VCaP (cell line): ENCODE measurements at regions not wholly inside any gene's neighbourhood (a gene's known extent, or its start where the extent isn't known, plus 50 kb on each side); places are given as distances from the start of the nearest gene placed in this dataset.

Experiments
- H3K27ac ChIP-seq: fragments of 450-650 bp; 2 replicates; pipeline ENCODE4 v1.5.1; 2017
- CTCF ChIP-seq: fragments of 450-650 bp; conservative IDR thresholded peaks from 2 replicates; pipeline ENCODE4 v1.5.1; 2017; ENCODE audit warnings: mild to moderate bottlenecking, moderate library complexity

GRCh38 chr4:144338148-144338547 is 197.6 kb upstream of the GYPA start:
- TF ChIP-seq CTCF: no peak

GRCh38 chr4:144338834-144339233 is 198.3 kb upstream of the GYPA start:
- H3K27ac ChIP-seq: no peak overlapping the region
- no peak for TF ChIP-seq CTCF

More at GRCh38 chr4:144338148-144338547, 197.6 kb upstream of the GYPA start:
- H3K27ac ChIP-seq: no peak overlapping the region

GRCh38 chr4:144340931-144341330 is 200.4 kb upstream of the GYPA start:
- no peak overlapping the region for H3K27ac ChIP-seq
- no peak for TF ChIP-seq CTCF

GRCh38 chr4:144342949-144343760 is 202.6 kb upstream of the GYPA start:
- H3K27ac ChIP-seq: no peak overlapping the region
- TF ChIP-seq CTCF: no peak

- no peak overlapping the region for H3K27ac ChIP-seq
- TF ChIP-seq CTCF: no peak
Measured at GRCh38 chr4:144347121-144347520, 206.6 kb upstream of the GYPA start.

GRCh38 chr4:144350706-144351105 is 210.2 kb upstream of the GYPA start:
- no peak overlapping the region for H3K27ac ChIP-seq
- no peak for TF ChIP-seq CTCF

GRCh38 chr4:144351306-144351705 is 210.8 kb upstream of the GYPA start:
- no peak overlapping the region for H3K27ac ChIP-seq
- TF ChIP-seq CTCF: no peak
